Tibial nerve (tissue), 4 donors: ENCODE measurements at regions not wholly inside any gene's neighbourhood (a gene's known extent, or its start where the extent isn't known, plus 50 kb on each side); places are given as distances from the start of the nearest gene placed in this dataset.

Experiments
- DNase-seq, 2 donors: peaks; one replicate each; pipeline ENCODE4 v3.0.0-alpha.2; 2019; ENCODE audit warnings: low spot score in 2 of 2
- H3K27ac ChIP-seq, 4 donors: fragments of 200-600 bp; sonication (generic) in 3 of 4; one replicate each; pipeline ENCODE4 v1.5.1; 2017 to 2019; ENCODE audit warnings: mild to moderate bottlenecking in 1 of 4
- H3K27me3 ChIP-seq, 2 donors: fragments of 200-600 bp; sonication (generic) in 1 of 2; one replicate each; pipeline versions ENCODE4 v1.5.1 to v1.6.0; 2017 to 2019
- H3K36me3 ChIP-seq, 3 donors: fragments of 200-600 bp; sonication (generic); one replicate each; pipeline ENCODE4 v1.5.1; 2018 to 2019
- H3K4me1 ChIP-seq, 4 donors: fragments of 200-600 bp; sonication (generic) in 3 of 4; one replicate each; pipeline ENCODE4 v1.5.1; 2017 to 2019
- H3K4me3 ChIP-seq, 4 donors: fragments of 200-600 bp; sonication (generic) in 3 of 4; one replicate each; pipeline ENCODE4 v1.5.1; 2017 to 2019; ENCODE audit warnings: mild to moderate bottlenecking in 1 of 4, moderate library complexity in 1 of 4
- H3K9me3 ChIP-seq, 4 donors: fragments of 200-600 bp; sonication (generic) in 3 of 4; one replicate each; pipeline ENCODE4 v1.5.1; 2017 to 2019
- EP300 ChIP-seq, 2 donors: sonication (generic); formaldehyde crosslinking; IDR thresholded peaks; one replicate each; pipeline ENCODE4 v1.6.1; 2017; ENCODE audit warnings: antibody characterized with exemption in 2 of 2, mild to moderate bottlenecking in 1 of 2
- POLR2A ChIP-seq, 2 donors: fragments of 450-650 bp; IDR thresholded peaks; one replicate each; pipeline ENCODE4 v1.6.1; 2017; ENCODE audit warnings: antibody characterized with exemption in 2 of 2, mild to moderate bottlenecking in 2 of 2, moderate library complexity in 2 of 2
- WGBS, 2 donors: methylation state at CpG; one replicate each; pipeline ENCODE4 v1.1.5; 2018; 5-methylcytosine and 5-hydroxymethylcytosine counted together
- TF ChIP-seq, protein P1 (sequence below), 5 experiments: fragments of 200-600 bp in 3 of 5; fragments of 450-650 bp in 2 of 5; sonication (generic) in 3 of 5; IDR thresholded peaks; one replicate each; pipeline ENCODE4 v1.5.1; 2016 to 2019; ENCODE audit warnings: antibody characterized with exemption in 5 of 5, mild to moderate bottlenecking in 3 of 5, moderate library complexity in 2 of 5

GRCh38 chr7:34401776-34402175, 256.2 kb upstream of the NPSR1 start:
- no peaks in the 10 kb centered on the region for H3K4me1 ChIP-seq
- no peaks in the 10 kb centered on the region for H3K27me3 ChIP-seq
- H3K36me3 ChIP-seq = no peaks in the 10 kb centered on the region
- H3K27ac ChIP-seq = no peak overlapping the region
- no peak overlapping the region for H3K4me3 ChIP-seq
- H3K9me3 ChIP-seq = no peaks in the 10 kb centered on the region
- TF ChIP-seq EP300 (IDR thresholded peaks at IDR 0.05) (no peak), POLR2A (IDR thresholded peaks at IDR 0.05) (no peak)
- TF ChIP-seq, protein P1, sequence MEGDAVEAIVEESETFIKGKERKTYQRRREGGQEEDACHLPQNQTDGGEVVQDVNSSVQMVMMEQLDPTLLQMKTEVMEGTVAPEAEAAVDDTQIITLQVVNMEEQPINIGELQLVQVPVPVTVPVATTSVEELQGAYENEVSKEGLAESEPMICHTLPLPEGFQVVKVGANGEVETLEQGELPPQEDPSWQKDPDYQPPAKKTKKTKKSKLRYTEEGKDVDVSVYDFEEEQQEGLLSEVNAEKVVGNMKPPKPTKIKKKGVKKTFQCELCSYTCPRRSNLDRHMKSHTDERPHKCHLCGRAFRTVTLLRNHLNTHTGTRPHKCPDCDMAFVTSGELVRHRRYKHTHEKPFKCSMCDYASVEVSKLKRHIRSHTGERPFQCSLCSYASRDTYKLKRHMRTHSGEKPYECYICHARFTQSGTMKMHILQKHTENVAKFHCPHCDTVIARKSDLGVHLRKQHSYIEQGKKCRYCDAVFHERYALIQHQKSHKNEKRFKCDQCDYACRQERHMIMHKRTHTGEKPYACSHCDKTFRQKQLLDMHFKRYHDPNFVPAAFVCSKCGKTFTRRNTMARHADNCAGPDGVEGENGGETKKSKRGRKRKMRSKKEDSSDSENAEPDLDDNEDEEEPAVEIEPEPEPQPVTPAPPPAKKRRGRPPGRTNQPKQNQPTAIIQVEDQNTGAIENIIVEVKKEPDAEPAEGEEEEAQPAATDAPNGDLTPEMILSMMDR (IDR thresholded peaks at IDR 0.05) = no peak
- no peak for DNase-seq
- WGBS, 2 donors = 86 to 89% methylated on average over 2 of the region's 2 CpGs

GRCh38 chr7:34406848-34407530, 251.0 kb upstream of the NPSR1 start:
- WGBS, 2 donors = 56 to 71% methylated on average over 5 of the region's 5 CpGs

GRCh38 chr7:34407586-34407985, 250.4 kb upstream of the NPSR1 start:
- Histone ChIP-seq H3K9me3 (no peaks in the 10 kb centered on the region), H3K36me3 (no peaks in the 10 kb centered on the region), H3K4me1 (no peaks in the 10 kb centered on the region), H3K27me3 (no peaks in the 10 kb centered on the region), H3K27ac (no peak overlapping the region), H3K4me3 (no peak overlapping the region)
- DNase-seq = no peak
- TF ChIP-seq, protein P1 (IDR thresholded peaks at IDR 0.05) = no peak
- TF ChIP-seq EP300 (IDR thresholded peaks at IDR 0.05) (no peak), POLR2A (IDR thresholded peaks at IDR 0.05) (no peak)
- 79 to 81% methylated on average over 2 of the region's 2 CpGs for WGBS, 2 donors

More at GRCh38 chr7:34406848-34407530, 251.0 kb upstream of the NPSR1 start:
- Histone ChIP-seq H3K36me3 (no peaks in the 10 kb centered on the region), H3K4me3 (no peak overlapping the region), H3K27ac (no peak overlapping the region), H3K4me1 (no peaks in the 10 kb centered on the region), H3K9me3 (no peaks in the 10 kb centered on the region), H3K27me3 (no peaks in the 10 kb centered on the region)
- no peak for DNase-seq
- TF ChIP-seq EP300 (IDR thresholded peaks at IDR 0.05) = no peak
- no peak for TF ChIP-seq POLR2A (IDR thresholded peaks at IDR 0.05)
- TF ChIP-seq, protein P1 (IDR thresholded peaks at IDR 0.05) = no peak

DNA sequence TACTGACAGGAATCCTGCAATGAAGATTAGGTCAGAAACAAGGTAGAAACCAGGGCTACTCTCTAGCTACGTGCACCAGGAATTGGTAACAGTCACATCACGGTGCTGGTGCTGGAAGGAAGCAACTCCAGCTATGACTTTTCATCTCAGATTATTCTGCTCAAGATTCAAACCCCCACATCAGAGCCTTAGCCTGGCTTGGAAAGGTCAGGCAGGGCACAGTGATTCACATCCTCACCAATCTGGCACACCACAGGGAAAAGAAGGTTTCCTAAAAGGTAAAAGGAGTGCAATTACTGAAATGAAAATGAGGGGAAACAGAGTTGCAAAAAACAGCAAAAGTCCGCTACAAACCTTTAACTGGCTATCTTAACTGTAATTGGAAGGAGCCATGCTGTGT, 240.2 kb upstream of the NPSR1 start:
- H3K9me3 ChIP-seq = no peaks in the 10 kb centered on the region
- H3K4me3 ChIP-seq = no peak overlapping the region
- H3K27me3 ChIP-seq = no peaks in the 10 kb centered on the region
- no peak overlapping the region for H3K27ac ChIP-seq
- no peak for DNase-seq
- H3K4me1 ChIP-seq = no peaks in the 10 kb centered on the region
- 73 to 77% methylated on average over 3 of the region's 3 CpGs for WGBS, 2 donors
- no peak for TF ChIP-seq EP300 (IDR thresholded peaks at IDR 0.05)
- TF ChIP-seq, protein P1 (IDR thresholded peaks at IDR 0.05) = no peak
- no peak for TF ChIP-seq POLR2A (IDR thresholded peaks at IDR 0.05)
- H3K36me3 ChIP-seq = no peaks in the 10 kb centered on the region

DNA sequence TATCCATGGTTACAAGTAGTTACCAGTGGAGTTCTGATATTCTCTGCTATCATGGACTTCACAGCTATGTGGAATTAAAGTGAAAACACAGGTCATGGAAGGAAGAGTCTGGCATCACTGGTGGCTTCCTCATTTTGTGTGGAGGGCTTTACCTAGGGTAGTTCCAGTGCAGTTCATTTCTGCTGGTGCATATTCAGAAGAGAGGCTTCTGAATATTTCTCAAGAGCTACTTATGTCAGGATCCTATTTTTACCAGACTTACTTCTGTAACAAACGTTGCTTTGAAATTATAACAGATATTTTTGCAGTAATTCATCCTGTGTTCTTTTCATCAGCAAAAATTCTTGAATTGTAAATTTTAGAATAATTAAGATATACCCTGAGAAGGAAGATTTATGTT, 236.5 kb upstream of the NPSR1 start:
- Histone ChIP-seq H3K4me3 (no peak overlapping the region), H3K36me3 (no peaks in the 10 kb centered on the region), H3K4me1 (no peaks in the 10 kb centered on the region), H3K9me3 (no peaks in the 10 kb centered on the region), H3K27me3 (no peaks in the 10 kb centered on the region), H3K27ac (no peak overlapping the region)
- TF ChIP-seq EP300 (IDR thresholded peaks at IDR 0.05) (no peak), POLR2A (IDR thresholded peaks at IDR 0.05) (no peak)
- TF ChIP-seq, protein P1 (IDR thresholded peaks at IDR 0.05) = no peak
- DNase-seq = no peak
- WGBS, 2 donors = 49 to 51% methylated on average over 1 of the region's 1 CpG
